ENCODE measurements at regions not wholly inside any gene's neighbourhood (a gene's known extent, or its start where the extent isn't known, plus 50 kb on each side); places are given as distances from the start of the nearest gene placed in this dataset.

GRCh38 chr6:150313781-150314180 lies 55.0 kb upstream of the IYD start:
- no peak for TF ChIP-seq CTCF (conservative IDR thresholded peaks at IDR 0.05 in 1 of 2, IDR thresholded peaks at IDR 0.05 in 1 of 2; ENCODE audit: extremely low read depth in 1 of 2, insufficient read depth in 1 of 2, low read depth in 1 of 2, low read length in 2 of 2)
- TF ChIP-seq EZH2 (IDR thresholded peaks at IDR 0.05; ENCODE audit: borderline replicate concordance, low read length) = no peak

All from mammary epithelial cell (primary cell).